ENCODE measurements at regions not wholly inside any gene's neighbourhood (a gene's known extent, or its start where the extent isn't known, plus 50 kb on each side); places are given as distances from the start of the nearest gene placed in this dataset.

DNA sequence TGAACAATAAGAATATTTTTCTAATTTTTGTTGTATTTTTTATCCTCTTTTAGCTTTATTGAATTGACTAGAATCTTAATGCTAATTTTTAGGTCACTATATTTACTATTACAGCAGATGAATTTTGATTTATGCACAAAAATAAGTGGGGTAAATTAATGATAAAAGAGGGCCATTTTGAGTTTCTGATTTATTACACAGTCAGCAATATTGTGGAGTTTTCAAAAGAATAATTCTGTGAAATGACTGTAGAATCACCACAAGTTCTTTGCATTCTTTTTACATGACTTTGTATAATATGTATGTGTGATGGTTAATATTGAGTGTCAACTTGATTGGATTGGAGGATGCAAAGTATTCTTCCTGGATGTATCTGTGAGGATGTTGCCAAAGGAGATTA, 812.4 kb upstream of the DPPA4 start (continued):
- no peak for TF ChIP-seq JUN (CRISPR knock-in tag; IDR thresholded peaks at IDR 0.05)
- TF ChIP-seq, protein P1, sequence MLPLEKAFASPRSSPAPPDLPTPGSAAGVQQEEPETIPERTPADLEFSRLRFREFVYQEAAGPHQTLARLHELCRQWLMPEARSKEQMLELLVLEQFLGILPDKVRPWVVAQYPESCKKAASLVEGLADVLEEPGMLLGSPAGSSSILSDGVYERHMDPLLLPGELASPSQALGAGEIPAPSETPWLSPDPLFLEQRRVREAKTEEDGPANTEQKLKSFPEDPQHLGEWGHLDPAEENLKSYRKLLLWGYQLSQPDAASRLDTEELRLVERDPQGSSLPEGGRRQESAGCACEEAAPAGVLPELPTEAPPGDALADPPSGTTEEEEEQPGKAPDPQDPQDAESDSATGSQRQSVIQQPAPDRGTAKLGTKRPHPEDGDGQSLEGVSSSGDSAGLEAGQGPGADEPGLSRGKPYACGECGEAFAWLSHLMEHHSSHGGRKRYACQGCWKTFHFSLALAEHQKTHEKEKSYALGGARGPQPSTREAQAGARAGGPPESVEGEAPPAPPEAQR (CRISPR knock-in tag; IDR thresholded peaks at IDR 0.05), result no peak
- TF ChIP-seq ZBTB21 (CRISPR knock-in tag; IDR thresholded peaks at IDR 0.05; ENCODE audit: borderline replicate concordance), result no peak

- DNase-seq (ENCODE audit: low spot score), result no peak
- Mint-ChIP-seq H3K9me3 (no peaks in the 10 kb centered on the region; the same call in 1 of the 2 replicates), H3K27ac (no peak overlapping the region), H3K27me3 (ENCODE audit: low read depth) (no peaks in the 10 kb centered on the region), H3K4me3 (no peak overlapping the region), H3K36me3 (no peaks in the 10 kb centered on the region), H3K4me1 (peaks cover 6% of the 10 kb centered on the region)
- TF ChIP-seq ZNF423 (CRISPR knock-in tag; IDR thresholded peaks at IDR 0.05) (no peak), IRF2 (CRISPR knock-in tag; IDR thresholded peaks at IDR 0.05; ENCODE audit: borderline replicate concordance, low read depth) (no peak), ZNF263 (CRISPR knock-in tag; IDR thresholded peaks at IDR 0.05; ENCODE audit: low read depth) (no peak), ZNF138 (CRISPR knock-in tag; conservative IDR thresholded peaks at IDR 0.05) (no peak), SOX15 (CRISPR knock-in tag; IDR thresholded peaks at IDR 0.05) (no peak)
- TF ChIP-seq, protein P2, sequence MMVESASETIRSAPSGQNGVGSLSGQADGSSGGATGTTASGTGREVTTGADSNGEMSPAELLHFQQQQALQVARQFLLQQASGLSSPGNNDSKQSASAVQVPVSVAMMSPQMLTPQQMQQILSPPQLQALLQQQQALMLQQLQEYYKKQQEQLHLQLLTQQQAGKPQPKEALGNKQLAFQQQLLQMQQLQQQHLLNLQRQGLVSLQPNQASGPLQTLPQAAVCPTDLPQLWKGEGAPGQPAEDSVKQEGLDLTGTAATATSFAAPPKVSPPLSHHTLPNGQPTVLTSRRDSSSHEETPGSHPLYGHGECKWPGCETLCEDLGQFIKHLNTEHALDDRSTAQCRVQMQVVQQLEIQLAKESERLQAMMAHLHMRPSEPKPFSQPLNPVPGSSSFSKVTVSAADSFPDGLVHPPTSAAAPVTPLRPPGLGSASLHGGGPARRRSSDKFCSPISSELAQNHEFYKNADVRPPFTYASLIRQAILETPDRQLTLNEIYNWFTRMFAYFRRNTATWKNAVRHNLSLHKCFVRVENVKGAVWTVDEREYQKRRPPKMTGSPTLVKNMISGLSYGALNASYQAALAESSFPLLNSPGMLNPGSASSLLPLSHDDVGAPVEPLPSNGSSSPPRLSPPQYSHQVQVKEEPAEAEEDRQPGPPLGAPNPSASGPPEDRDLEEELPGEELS (CRISPR knock-in tag; IDR thresholded peaks at IDR 0.05), result no peak
- TF ChIP-seq, protein P3, sequence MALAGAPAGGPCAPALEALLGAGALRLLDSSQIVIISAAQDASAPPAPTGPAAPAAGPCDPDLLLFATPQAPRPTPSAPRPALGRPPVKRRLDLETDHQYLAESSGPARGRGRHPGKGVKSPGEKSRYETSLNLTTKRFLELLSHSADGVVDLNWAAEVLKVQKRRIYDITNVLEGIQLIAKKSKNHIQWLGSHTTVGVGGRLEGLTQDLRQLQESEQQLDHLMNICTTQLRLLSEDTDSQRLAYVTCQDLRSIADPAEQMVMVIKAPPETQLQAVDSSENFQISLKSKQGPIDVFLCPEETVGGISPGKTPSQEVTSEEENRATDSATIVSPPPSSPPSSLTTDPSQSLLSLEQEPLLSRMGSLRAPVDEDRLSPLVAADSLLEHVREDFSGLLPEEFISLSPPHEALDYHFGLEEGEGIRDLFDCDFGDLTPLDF (CRISPR knock-in tag; IDR thresholded peaks at IDR 0.05), result no peak
- TF ChIP-seq, protein P4, sequence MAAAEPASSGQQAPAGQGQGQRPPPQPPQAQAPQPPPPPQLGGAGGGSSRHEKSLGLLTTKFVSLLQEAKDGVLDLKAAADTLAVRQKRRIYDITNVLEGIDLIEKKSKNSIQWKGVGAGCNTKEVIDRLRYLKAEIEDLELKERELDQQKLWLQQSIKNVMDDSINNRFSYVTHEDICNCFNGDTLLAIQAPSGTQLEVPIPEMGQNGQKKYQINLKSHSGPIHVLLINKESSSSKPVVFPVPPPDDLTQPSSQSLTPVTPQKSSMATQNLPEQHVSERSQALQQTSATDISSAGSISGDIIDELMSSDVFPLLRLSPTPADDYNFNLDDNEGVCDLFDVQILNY (CRISPR knock-in tag; IDR thresholded peaks at IDR 0.05), result no peak
- ChIA-PET POLR2A (no interaction called here), CTCF (no interaction called here)
- ATAC-seq, result no peak
These were observed 819.9 kb upstream of the DPPA4 start for GRCh38 chr3:110157221-110157620.

- 0 out of 2 replicates have a peak, but pooled peaks cover 2% of the 10 kb centered on the region for H3K36me3 Mint-ChIP-seq
- H3K9me3 Mint-ChIP-seq, result no peaks in the 10 kb centered on the region; the same call in 1 of the 2 replicates
- POLR2A ChIA-PET, result no interaction called here
- CTCF ChIA-PET, result no interaction called here
- no peak for DNase-seq (ENCODE audit: low spot score)
- H3K4me1 Mint-ChIP-seq, result peaks cover 38% of the 10 kb centered on the region
- peak overlapping the region; percentile 56 for H3K4me3 Mint-ChIP-seq
- H3K27ac Mint-ChIP-seq, result peak overlapping the region; percentile 96
- ATAC-seq, result peak; percentile 66
- H3K27me3 Mint-ChIP-seq (ENCODE audit: low read depth), result no peaks in the 10 kb centered on the region
- TF ChIP-seq, protein P5, sequence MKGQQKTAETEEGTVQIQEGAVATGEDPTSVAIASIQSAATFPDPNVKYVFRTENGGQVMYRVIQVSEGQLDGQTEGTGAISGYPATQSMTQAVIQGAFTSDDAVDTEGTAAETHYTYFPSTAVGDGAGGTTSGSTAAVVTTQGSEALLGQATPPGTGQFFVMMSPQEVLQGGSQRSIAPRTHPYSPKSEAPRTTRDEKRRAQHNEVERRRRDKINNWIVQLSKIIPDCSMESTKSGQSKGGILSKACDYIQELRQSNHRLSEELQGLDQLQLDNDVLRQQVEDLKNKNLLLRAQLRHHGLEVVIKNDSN (CRISPR knock-in tag; IDR thresholded peaks at IDR 0.05), result no peak
- no peak for TF ChIP-seq ATF6 (CRISPR knock-in tag; IDR thresholded peaks at IDR 0.05)
- TF ChIP-seq PRRX2 (CRISPR knock-in tag; IDR thresholded peaks at IDR 0.05), result no peak
- TF ChIP-seq CREB1 (CRISPR knock-in tag; IDR thresholded peaks at IDR 0.05), result no peak
- TF ChIP-seq, protein P6, sequence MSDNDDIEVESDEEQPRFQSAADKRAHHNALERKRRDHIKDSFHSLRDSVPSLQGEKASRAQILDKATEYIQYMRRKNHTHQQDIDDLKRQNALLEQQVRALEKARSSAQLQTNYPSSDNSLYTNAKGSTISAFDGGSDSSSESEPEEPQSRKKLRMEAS (CRISPR knock-in tag; IDR thresholded peaks at IDR 0.05), result no peak
- no peak for TF ChIP-seq GRHL2 (CRISPR knock-in tag; IDR thresholded peaks at IDR 0.05; ENCODE audit: insufficient replicate concordance, severe bottlenecking)
- TF ChIP-seq, protein P7, sequence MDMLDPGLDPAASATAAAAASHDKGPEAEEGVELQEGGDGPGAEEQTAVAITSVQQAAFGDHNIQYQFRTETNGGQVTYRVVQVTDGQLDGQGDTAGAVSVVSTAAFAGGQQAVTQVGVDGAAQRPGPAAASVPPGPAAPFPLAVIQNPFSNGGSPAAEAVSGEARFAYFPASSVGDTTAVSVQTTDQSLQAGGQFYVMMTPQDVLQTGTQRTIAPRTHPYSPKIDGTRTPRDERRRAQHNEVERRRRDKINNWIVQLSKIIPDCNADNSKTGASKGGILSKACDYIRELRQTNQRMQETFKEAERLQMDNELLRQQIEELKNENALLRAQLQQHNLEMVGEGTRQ (CRISPR knock-in tag; IDR thresholded peaks at IDR 0.05), result no peak
- TF ChIP-seq ESRRA (CRISPR knock-in tag; IDR thresholded peaks at IDR 0.05; ENCODE audit: borderline replicate concordance), result no peak
These were observed 827.5 kb upstream of the DPPA4 start for GRCh38 chr3:110164632-110165369.

Measured in WTC11 (cell line).